ENCODE measurements at regions not wholly inside any gene's neighbourhood (a gene's known extent, or its start where the extent isn't known, plus 50 kb on each side); places are given as distances from the start of the nearest gene placed in this dataset.

DNA sequence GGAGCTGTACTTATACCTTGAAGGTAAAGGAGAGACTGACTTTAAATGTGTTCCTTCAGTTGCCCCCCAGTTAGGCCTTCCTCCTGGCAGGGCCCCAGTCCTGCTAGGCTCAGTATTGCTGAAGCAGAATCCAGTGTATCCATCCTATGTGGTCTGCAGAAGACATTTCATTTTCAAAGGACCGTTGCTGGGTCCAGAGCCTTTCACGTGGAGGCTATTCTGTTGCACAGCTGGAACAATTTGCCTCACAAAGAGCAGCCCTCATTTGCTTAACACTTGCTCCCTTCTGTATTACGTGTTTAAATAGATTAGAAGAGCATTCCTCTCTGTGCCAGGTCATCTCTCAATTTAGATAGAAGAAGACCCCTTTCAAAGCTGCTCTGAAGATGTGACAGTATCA is 78.9 kb upstream of the CFAP20DC start:
- TF ChIP-seq, protein P1, sequence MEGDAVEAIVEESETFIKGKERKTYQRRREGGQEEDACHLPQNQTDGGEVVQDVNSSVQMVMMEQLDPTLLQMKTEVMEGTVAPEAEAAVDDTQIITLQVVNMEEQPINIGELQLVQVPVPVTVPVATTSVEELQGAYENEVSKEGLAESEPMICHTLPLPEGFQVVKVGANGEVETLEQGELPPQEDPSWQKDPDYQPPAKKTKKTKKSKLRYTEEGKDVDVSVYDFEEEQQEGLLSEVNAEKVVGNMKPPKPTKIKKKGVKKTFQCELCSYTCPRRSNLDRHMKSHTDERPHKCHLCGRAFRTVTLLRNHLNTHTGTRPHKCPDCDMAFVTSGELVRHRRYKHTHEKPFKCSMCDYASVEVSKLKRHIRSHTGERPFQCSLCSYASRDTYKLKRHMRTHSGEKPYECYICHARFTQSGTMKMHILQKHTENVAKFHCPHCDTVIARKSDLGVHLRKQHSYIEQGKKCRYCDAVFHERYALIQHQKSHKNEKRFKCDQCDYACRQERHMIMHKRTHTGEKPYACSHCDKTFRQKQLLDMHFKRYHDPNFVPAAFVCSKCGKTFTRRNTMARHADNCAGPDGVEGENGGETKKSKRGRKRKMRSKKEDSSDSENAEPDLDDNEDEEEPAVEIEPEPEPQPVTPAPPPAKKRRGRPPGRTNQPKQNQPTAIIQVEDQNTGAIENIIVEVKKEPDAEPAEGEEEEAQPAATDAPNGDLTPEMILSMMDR (IDR thresholded peaks at IDR 0.05): no peak
- TF ChIP-seq POLR2A (IDR thresholded peaks at IDR 0.05): no peak

All from lower leg skin (tissue), 3 donors.